Activated naive CD8-positive, alpha-beta T cell treated with anti-CD3 and anti-CD28 coated beads, Interleukin-2, amount 50 U/mL, for 24 hours (primary cell): ENCODE measurements at regions not wholly inside any gene's neighbourhood (a gene's known extent, or its start where the extent isn't known, plus 50 kb on each side); places are given as distances from the start of the nearest gene placed in this dataset.

Experiments
- ATAC-seq: fragments of 150-1000 bp; cut with Tn5 transposase; one replicate; pipeline ENCODE4 v1.10.0; 2021
- DNase-seq: peaks from one replicate; pipeline ENCODE4 v3.0.0; 2021
- H3K27ac Mint-ChIP-seq: one replicate; pipeline ENCODE4 v1.8.0; 2021; ENCODE audit warnings: mild to moderate bottlenecking, mixed read lengths
- H3K27me3 Mint-ChIP-seq: one replicate; pipeline ENCODE4 v1.8.0; 2021; ENCODE audit warnings: mixed read lengths
- H3K36me3 Mint-ChIP-seq: one replicate; pipeline ENCODE4 v1.8.0; 2021; ENCODE audit warnings: low read depth, mixed read lengths
- H3K4me1 Mint-ChIP-seq: one replicate; pipeline ENCODE4 v1.8.0; 2021; ENCODE audit warnings: mixed read lengths
- H3K4me3 Mint-ChIP-seq: one replicate; pipeline ENCODE4 v1.8.0; 2021; ENCODE audit warnings: mild to moderate bottlenecking, moderate library complexity, mixed read lengths
- H3K9me3 Mint-ChIP-seq: one replicate; pipeline ENCODE4 v1.8.0; 2021; ENCODE audit warnings: mixed read lengths

GRCh38 chr1:227465256-227465655 is 98.1 kb upstream of the ZNF678 start:
- no peaks in the 10 kb centered on the region for H3K36me3 Mint-ChIP-seq
- H3K27ac Mint-ChIP-seq, result no peak overlapping the region
- no peaks in the 10 kb centered on the region for H3K4me1 Mint-ChIP-seq
- ATAC-seq (no peak), DNase-seq (no peak)
- H3K9me3 Mint-ChIP-seq, result no peaks in the 10 kb centered on the region
- H3K27me3 Mint-ChIP-seq, result peaks cover 2% of the 10 kb centered on the region
- H3K4me3 Mint-ChIP-seq, result no peak overlapping the region

GRCh38 chr1:227459977-227460376 is 103.4 kb upstream of the ZNF678 start:
- Mint-ChIP-seq H3K4me3 (no peak overlapping the region), H3K27ac (no peak overlapping the region)

GRCh38 chr1:227459326-227459841 is 104.0 kb upstream of the ZNF678 start:
- DNase-seq, result no peak
- no peaks in the 10 kb centered on the region for H3K4me1 Mint-ChIP-seq
- no peak overlapping the region for H3K4me3 Mint-ChIP-seq
- H3K9me3 Mint-ChIP-seq, result no peaks in the 10 kb centered on the region
- no peaks in the 10 kb centered on the region for H3K36me3 Mint-ChIP-seq
- no peak for ATAC-seq
- H3K27ac Mint-ChIP-seq, result no peak overlapping the region
- H3K27me3 Mint-ChIP-seq, result peaks cover 17% of the 10 kb centered on the region

More at GRCh38 chr1:227459977-227460376, 103.4 kb upstream of the ZNF678 start:
- no peaks in the 10 kb centered on the region for H3K36me3 Mint-ChIP-seq
- no peaks in the 10 kb centered on the region for H3K9me3 Mint-ChIP-seq
- peaks cover 11% of the 10 kb centered on the region for H3K27me3 Mint-ChIP-seq
- H3K4me1 Mint-ChIP-seq, result no peaks in the 10 kb centered on the region
- ATAC-seq, result no peak
- no peak for DNase-seq

DNA sequence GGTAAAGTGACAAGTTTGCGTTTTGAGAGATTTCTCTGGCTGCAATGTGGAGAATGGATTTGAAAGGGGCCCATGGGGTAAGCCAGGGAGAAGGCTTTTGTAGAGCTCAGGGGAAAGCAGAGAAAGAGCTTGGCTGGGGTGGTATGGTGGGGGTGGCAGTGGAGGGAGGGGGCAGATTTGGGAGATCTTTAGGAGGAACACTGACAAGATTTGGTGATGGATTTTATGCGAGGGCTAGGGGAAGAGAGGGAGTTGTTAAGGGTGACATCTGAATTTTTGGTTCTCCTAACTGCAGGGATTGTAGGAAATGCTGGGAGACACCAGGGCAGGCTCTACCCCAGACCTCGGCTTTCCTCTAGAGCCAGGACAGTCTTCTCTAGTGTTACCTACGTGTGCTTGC is 108.7 kb upstream of the ZNF678 start:
- DNase-seq, result no peak
- Mint-ChIP-seq H3K9me3 (no peaks in the 10 kb centered on the region), H3K4me3 (no peak overlapping the region), H3K36me3 (no peaks in the 10 kb centered on the region), H3K27ac (no peak overlapping the region), H3K27me3 (peaks cover 33% of the 10 kb centered on the region), H3K4me1 (peaks cover 2% of the 10 kb centered on the region)
- ATAC-seq, result no peak

DNA sequence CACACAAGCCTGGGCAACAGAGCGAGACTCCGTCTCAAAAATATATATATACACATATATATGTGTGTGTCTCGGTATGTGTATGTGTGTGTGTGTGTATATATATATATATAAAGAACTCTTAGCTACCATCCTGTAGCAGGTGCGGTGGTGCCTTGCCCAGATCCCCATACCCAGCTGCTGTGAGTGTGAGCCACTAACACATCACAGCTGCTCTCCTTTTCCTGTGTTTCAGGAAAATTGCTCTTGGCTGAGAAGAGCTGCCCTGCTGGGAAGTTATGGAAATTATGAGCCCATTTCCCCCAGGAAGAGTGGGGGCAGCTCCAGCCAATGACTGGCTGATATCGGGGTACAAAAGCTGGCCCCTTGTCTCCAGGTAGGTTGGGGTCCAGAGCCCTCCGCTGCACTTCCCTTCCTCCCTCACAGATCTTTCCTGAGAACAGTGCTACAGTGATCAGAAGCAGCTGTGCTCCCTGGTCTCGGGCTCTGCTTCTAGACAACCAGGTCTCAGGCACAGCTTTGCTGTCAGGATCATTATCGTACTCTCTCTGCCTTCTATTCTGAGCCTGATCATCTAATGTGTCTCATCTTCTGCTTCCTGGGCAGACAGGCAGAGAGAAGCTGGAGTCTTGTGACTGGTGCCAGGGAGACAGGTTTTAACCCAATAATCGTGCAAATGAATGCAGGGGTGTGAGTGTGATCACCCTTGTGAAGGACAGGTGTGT is 109.6 kb upstream of the ZNF678 start:
- no peak overlapping the region for H3K27ac Mint-ChIP-seq
- no peaks in the 10 kb centered on the region for H3K9me3 Mint-ChIP-seq
- no peak for ATAC-seq
- no peak overlapping the region for H3K4me3 Mint-ChIP-seq
- no peaks in the 10 kb centered on the region for H3K36me3 Mint-ChIP-seq
- peaks cover 4% of the 10 kb centered on the region for H3K4me1 Mint-ChIP-seq
- peaks cover 34% of the 10 kb centered on the region for H3K27me3 Mint-ChIP-seq
- DNase-seq, result no peak

DNA sequence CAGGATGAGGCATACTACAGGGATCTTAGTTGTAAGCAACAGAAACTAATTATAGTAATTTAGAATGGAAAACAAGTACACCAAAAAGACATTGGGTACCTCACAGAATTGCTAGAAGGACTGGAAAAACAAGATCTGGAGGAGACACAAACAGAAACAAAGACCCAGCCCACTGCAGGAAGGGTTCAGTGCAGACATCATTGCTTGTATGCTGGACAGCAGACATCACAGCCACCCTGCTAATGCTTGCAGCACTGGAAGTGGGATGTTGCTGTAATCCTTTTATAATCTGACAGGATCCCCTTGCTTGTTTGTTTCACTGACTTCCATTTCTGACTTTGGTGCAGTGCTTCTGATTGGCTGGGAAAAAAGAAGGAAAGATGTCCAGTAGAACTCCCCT is 111.4 kb upstream of the ZNF678 start:
- Mint-ChIP-seq H3K4me3 (no peak overlapping the region), H3K4me1 (peaks cover 4% of the 10 kb centered on the region), H3K36me3 (no peaks in the 10 kb centered on the region), H3K27me3 (peaks cover 39% of the 10 kb centered on the region), H3K9me3 (no peaks in the 10 kb centered on the region), H3K27ac (no peak overlapping the region)
- ATAC-seq (no peak), DNase-seq (no peak)

DNA sequence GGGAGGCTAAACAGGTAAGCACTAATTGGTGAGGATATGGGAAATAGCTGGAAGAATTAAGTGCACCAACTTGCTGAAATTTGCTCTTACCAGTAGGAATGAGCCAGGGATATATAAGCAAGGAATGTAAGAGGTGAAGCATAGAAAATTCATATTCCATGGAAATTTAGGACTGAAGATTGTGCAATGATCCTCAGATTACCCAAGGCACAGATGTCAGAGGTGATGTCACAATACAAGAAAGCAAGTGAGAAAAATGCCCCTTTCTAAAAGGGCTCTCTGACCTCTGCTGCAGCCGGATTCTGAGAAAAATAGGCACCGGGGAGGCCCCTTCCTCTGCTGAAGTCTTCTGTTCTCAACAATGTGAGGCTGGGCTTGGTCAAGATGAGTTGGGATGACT is 112.3 kb upstream of the ZNF678 start:
- H3K36me3 Mint-ChIP-seq, result no peaks in the 10 kb centered on the region
- no peak overlapping the region for H3K4me3 Mint-ChIP-seq
- no peaks in the 10 kb centered on the region for H3K9me3 Mint-ChIP-seq
- no peak overlapping the region for H3K27ac Mint-ChIP-seq
- no peak for DNase-seq
- ATAC-seq, result no peak
- peaks cover 4% of the 10 kb centered on the region for H3K4me1 Mint-ChIP-seq
- H3K27me3 Mint-ChIP-seq, result peaks cover 40% of the 10 kb centered on the region

GRCh38 chr1:227450489-227450888 is 112.9 kb upstream of the ZNF678 start:
- H3K36me3 Mint-ChIP-seq, result no peaks in the 10 kb centered on the region
- H3K9me3 Mint-ChIP-seq, result no peaks in the 10 kb centered on the region
- no peak overlapping the region for H3K4me3 Mint-ChIP-seq
- H3K27me3 Mint-ChIP-seq, result peaks cover 40% of the 10 kb centered on the region
- no peak for ATAC-seq
- no peak for DNase-seq
- H3K4me1 Mint-ChIP-seq, result peaks cover 4% of the 10 kb centered on the region
- no peak overlapping the region for H3K27ac Mint-ChIP-seq

DNA sequence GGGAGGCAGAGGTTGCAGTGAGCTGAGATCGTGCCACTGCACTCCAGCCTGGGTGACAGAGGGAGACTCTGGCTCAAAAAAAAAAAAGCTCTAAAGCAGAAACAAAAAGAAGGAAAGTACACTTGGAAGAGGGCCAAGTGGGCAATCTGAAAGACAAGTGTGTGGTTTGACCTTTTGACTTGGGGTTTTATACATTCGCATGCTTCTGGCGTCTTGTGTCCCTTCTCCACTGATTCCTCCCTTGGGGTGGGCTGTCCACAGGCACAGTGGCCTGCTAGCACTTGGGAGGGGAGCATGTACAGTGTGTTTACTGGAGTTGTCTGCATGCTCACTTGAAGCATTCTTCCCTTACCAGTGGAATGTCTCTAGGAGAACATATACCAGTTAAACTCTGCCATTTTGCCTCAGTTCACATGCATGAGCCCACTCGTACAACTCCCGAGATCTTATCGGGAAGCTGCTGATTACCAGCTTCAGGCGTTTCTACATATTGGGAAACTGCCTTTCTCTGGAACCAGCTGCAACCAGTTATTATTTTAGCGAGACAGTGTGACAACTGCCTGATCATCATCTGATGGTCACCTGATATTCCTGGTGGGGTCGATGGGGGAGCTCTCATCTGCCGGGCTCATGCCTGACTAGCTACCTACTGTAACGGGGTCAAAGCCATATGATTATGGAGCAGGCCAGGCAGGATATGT is 113.5 kb upstream of the ZNF678 start:
- Mint-ChIP-seq H3K27me3 (peaks cover 37% of the 10 kb centered on the region), H3K4me3 (no peak overlapping the region), H3K27ac (no peak overlapping the region), H3K9me3 (no peaks in the 10 kb centered on the region), H3K36me3 (no peaks in the 10 kb centered on the region), H3K4me1 (peaks cover 4% of the 10 kb centered on the region)
- DNase-seq (no peak), ATAC-seq (no peak)

- H3K4me3 Mint-ChIP-seq, result no peak overlapping the region
- no peak overlapping the region for H3K27ac Mint-ChIP-seq
- DNase-seq (peak; percentile 38), ATAC-seq (peak; percentile 58)
- no peaks in the 10 kb centered on the region for H3K36me3 Mint-ChIP-seq
- no peaks in the 10 kb centered on the region for H3K9me3 Mint-ChIP-seq
- peaks cover 4% of the 10 kb centered on the region for H3K4me1 Mint-ChIP-seq
- peaks cover 29% of the 10 kb centered on the region for H3K27me3 Mint-ChIP-seq
Measured at GRCh38 chr1:227449051-227449450, 114.3 kb upstream of the ZNF678 start.

DNA sequence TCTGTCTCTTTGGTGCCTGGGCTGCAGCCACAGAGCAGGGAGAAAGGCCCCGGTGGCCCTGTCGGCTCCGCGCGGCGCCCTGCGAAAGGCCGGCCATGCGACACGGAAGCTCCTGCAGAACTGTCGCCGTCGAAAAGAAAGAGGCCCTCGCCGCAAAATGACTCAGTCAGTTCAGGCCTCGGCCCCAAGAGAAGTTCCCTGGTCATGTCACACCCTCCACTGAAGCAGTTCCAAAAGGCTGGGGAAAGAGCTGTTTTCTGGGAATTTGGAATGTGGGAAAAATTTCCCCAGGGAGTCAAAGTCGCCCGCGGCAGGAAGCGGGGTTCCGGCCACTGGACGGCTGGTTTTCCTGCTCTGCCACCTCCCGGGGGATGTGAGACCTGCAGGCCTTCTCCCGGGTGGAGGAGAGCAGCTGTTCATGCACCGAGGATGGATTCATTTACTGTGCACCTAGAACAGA is 115.8 kb upstream of the ZNF678 start:
- Mint-ChIP-seq H3K4me3 (no peak overlapping the region), H3K27me3 (peaks cover 27% of the 10 kb centered on the region), H3K36me3 (no peaks in the 10 kb centered on the region), H3K27ac (no peak overlapping the region), H3K4me1 (peaks cover 4% of the 10 kb centered on the region), H3K9me3 (no peaks in the 10 kb centered on the region)
- DNase-seq (no peak), ATAC-seq (no peak)

GRCh38 chr1:227445746-227446145 is 117.6 kb upstream of the ZNF678 start:
- H3K27ac Mint-ChIP-seq, result no peak overlapping the region
- no peak for DNase-seq
- H3K36me3 Mint-ChIP-seq, result no peaks in the 10 kb centered on the region

GRCh38 chr1:227445092-227445674 is 118.2 kb upstream of the ZNF678 start:
- no peaks in the 10 kb centered on the region for H3K9me3 Mint-ChIP-seq
- no peak for ATAC-seq

More at GRCh38 chr1:227445746-227446145, 117.6 kb upstream of the ZNF678 start:
- H3K27me3 Mint-ChIP-seq, result peaks cover 26% of the 10 kb centered on the region
- H3K4me1 Mint-ChIP-seq, result peaks cover 4% of the 10 kb centered on the region
- no peak for ATAC-seq
- no peak overlapping the region for H3K4me3 Mint-ChIP-seq
- H3K9me3 Mint-ChIP-seq, result no peaks in the 10 kb centered on the region

GRCh38 chr1:227440182-227440581 is 121.9 kb upstream of the CDC42BPA start:
- DNase-seq (no peak), ATAC-seq (no peak)
- Mint-ChIP-seq H3K4me3 (no peak overlapping the region), H3K27ac (no peak overlapping the region), H3K36me3 (no peaks in the 10 kb centered on the region), H3K4me1 (no peaks in the 10 kb centered on the region), H3K27me3 (peaks cover 30% of the 10 kb centered on the region), H3K9me3 (no peaks in the 10 kb centered on the region)

More at GRCh38 chr1:227445092-227445674, 118.2 kb upstream of the ZNF678 start:
- H3K4me3 Mint-ChIP-seq, result no peak overlapping the region
- peaks cover 4% of the 10 kb centered on the region for H3K4me1 Mint-ChIP-seq
- no peaks in the 10 kb centered on the region for H3K36me3 Mint-ChIP-seq
- peaks cover 27% of the 10 kb centered on the region for H3K27me3 Mint-ChIP-seq
- no peak overlapping the region for H3K27ac Mint-ChIP-seq
- no peak for DNase-seq
